AG10803 (cell line): ENCODE measurements at regions not wholly inside any gene's neighbourhood (a gene's known extent, or its start where the extent isn't known, plus 50 kb on each side); places are given as distances from the start of the nearest gene placed in this dataset.

Source experiments
- DNase-seq: peaks from one replicate; pipeline ENCODE4 v3.0.0; 2010; ENCODE audit warnings: low read depth
- H3K4me3 ChIP-seq: 2 replicates; pipeline ENCODE4 v1.5.1; 2011; ENCODE audit warnings: mild to moderate bottlenecking, low read length, control low read depth
- CTCF ChIP-seq: conservative IDR thresholded peaks from 2 replicates; pipeline ENCODE4 v1.5.1; 2011; ENCODE audit warnings: mild to moderate bottlenecking, low read length, control low read depth, inconsistent platforms

GRCh38 chr13:47094734-47095434 lies 198.0 kb upstream of the HTR2A start:
- TF ChIP-seq CTCF = no peak
- H3K4me3 ChIP-seq = no peak overlapping the region
- no peak for DNase-seq

- H3K4me3 ChIP-seq = no peak overlapping the region
- no peak for DNase-seq
These were observed 195.3 kb upstream of the HTR2A start for GRCh38 chr13:47092202-47092601.

GRCh38 chr13:47087841-47088240 lies 191.0 kb upstream of the HTR2A start:
- peak; percentile 73 for DNase-seq
- no peak overlapping the region for H3K4me3 ChIP-seq
- no peak for TF ChIP-seq CTCF

More at GRCh38 chr13:47092202-47092601, 195.3 kb upstream of the HTR2A start:
- TF ChIP-seq CTCF = no peak

- TF ChIP-seq CTCF = no peak
- no peak for DNase-seq
- no peak overlapping the region for H3K4me3 ChIP-seq
These were observed 190.4 kb upstream of the HTR2A start for GRCh38 chr13:47087241-47087640.

GRCh38 chr13:47085346-47085745 lies 188.5 kb upstream of the HTR2A start:
- no peak for TF ChIP-seq CTCF
- no peak overlapping the region for H3K4me3 ChIP-seq
- peak; percentile 78 for DNase-seq

- H3K4me3 ChIP-seq = no peak overlapping the region
- TF ChIP-seq CTCF = no peak
- no peak for DNase-seq
These were observed 185.0 kb upstream of the HTR2A start for GRCh38 chr13:47081850-47082249.

- no peak for TF ChIP-seq CTCF
- no peak overlapping the region for H3K4me3 ChIP-seq
- no peak for DNase-seq
These were observed 184.4 kb upstream of the HTR2A start for GRCh38 chr13:47081246-47081645.
